OCI-LY7 (cell line): ENCODE measurements at regions not wholly inside any gene's neighbourhood (a gene's known extent, or its start where the extent isn't known, plus 50 kb on each side); places are given as distances from the start of the nearest gene placed in this dataset.

Experiments
- CTCF ChIP-seq: fragments of 200-600 bp; sonication (generic); conservative IDR thresholded peaks from 2 replicates; pipeline ENCODE4 v1.5.1; 2014; ENCODE audit warnings: mild to moderate bottlenecking, antibody characterized with exemption, low read length, moderate library complexity, mixed read lengths
- EZH2phosphoT487 ChIP-seq: fragments of 200-600 bp; sonication (generic); IDR thresholded peaks from 2 replicates; pipeline ENCODE4 v1.6.1; 2018; ENCODE audit warnings: low read depth, borderline replicate concordance, mild to moderate bottlenecking, mixed run types, antibody characterized with exemption, low read length, moderate library complexity, mixed read lengths

DNA sequence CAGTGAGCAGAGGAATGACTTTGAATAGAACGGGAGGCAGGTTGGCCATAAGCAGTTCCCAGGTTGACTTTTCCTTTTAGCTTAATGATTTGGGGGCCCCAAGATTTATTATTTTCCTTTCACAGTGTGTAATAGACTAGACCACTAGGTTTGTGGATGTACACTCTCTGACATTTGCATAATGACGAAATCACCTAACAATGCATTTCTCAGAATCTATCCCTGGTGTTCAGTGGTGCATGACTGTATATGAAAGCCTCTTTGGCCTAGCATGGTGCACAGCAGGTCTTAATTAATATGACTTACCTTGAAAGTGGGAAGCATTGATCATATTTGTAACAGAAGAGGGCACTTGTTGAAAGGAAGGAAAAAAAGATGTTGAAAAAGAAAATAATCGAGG, 761.9 kb downstream of the TYW1 start:
- no peak for TF ChIP-seq CTCF
- TF ChIP-seq EZH2phosphoT487 = no peak
